CD4-positive, alpha-beta T cell treated with Interleukin-15 for 4 hours (primary cell): ENCODE measurements at regions not wholly inside any gene's neighbourhood (a gene's known extent, or its start where the extent isn't known, plus 50 kb on each side); places are given as distances from the start of the nearest gene placed in this dataset.
"Not testable (repeated sequence)": the region's sequence is repeated elsewhere in the genome, so short reads cannot be mapped to it uniquely, and the experiment has no call there.

Source experiments
- DNase-seq: peaks from one replicate; pipeline ENCODE4 v3.0.0-alpha.2; 2020; ENCODE audit warnings: low spot score

GRCh38 chr6:26267083-26267589 lies 97.9 kb upstream of the BTN3A2 start:
- no peak for DNase-seq

- peak; percentile 29 for DNase-seq
Observed at GRCh38 chr6:26268659-26269402, 96.2 kb upstream of the BTN3A2 start.

GRCh38 chr6:26269531-26270485 lies 95.2 kb upstream of the BTN3A2 start:
- no peak for DNase-seq

DNA sequence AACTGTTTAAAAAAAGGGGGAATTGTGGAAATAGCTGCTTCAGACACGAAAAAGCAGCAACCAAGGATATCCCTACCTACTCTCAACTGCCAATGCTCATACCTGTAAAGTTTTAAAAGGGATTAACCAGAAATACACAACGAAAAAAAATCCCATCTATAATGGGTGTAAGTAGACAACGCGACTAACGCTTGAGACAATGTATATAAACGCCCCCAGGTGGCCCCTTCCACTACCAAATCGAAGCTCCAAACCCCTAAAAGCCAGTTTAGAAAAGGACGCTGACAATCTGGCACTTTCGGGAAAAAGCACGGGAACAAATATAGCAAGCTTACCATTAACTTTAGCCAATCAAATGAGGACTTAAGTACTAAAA lies 94.5 kb upstream of the BTN3A2 start:
- DNase-seq = no peak

- peak; percentile 92 for DNase-seq
Observed at GRCh38 chr6:26270903-26271667, 93.9 kb upstream of the BTN3A2 start.

- DNase-seq = no peak
Observed at GRCh38 chr6:26271668-26272024, 93.4 kb upstream of the BTN3A2 start.

DNA sequence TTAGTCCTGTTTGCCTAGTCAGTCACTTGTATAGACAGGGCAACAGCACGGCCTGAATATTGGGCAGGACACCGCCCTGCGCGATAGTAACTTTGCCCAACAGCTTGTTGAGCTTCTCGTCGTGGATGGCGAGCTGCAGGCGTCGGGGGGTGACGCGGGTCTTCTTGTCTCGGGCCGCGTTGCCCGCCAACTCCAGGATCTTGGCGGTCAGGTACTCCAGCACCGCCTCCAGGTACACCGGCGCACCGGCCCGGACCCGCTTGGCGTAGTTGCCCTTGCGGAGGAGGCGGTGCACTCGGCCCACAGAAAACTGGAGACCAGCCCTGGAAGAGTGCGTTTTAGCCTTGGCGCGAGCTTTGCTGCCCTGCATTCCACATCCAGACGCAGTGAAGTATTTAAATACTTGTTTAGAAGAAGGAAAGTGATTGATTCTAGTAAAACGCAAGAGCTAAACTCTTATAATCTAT lies 92.8 kb upstream of the BTN3A2 start:
- DNase-seq = peak; percentile 28

GRCh38 chr6:26273673-26274588 lies 91.1 kb upstream of the BTN3A2 start:
- DNase-seq = peak; percentile 64

DNA sequence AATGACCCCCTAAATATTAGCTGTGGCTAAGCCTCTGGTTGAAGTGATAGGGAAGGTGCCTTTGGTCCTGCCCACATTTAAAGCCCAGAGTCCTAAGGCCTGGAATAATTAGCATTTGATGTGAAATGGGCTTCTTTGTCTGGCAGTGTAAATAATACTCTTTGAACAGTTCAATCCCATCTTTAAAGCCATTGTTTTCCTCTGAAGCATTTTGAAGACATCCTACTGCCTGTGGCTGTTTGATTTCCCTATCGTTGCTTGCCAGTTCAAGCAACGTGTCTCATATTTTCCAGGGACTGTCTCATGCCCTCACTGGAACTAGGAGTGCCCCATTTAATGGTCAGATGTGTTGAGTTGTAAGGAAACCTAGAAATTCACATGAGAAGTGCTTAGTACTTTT lies 89.3 kb upstream of the BTN3A2 start:
- DNase-seq = no peak

DNA sequence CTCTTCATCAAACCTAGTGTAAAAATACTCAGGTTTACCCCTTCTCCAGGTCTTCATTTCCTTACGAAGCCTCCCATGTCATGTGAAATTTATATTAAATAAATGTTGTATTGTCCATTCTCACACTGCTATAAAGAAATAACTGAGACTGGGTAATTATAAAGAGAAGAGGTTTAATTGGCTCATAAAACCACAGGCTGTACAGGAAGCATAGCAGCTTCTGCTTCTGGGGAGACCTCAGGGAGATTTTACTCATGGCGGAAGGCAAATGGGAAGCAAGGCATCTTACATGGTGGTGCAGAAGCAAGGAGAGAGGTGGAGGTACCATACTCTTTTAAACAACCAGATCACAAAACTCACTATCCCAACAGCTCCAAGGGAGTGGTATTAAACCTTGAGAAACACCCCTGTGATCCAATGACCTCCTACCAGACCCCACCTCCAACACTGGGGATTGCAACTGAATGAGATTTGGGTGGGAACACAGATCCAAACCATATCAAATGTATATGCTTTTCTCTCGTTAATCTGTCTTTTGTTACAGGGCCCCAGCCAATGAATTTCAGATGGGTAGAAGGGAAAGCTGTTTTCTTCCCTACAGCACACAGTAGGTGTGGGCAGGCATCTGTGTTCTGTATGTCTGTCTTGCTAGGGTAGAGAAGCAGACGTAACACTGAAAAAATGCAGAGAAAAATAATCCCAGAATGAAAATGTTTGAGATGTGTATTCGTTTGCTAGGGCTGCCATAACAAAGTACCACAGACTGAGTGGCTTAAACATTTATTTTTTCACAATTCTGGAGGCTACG lies 88.0 kb upstream of the BTN3A2 start:
- no peak for DNase-seq

- DNase-seq = no peak
Observed at GRCh38 chr6:26278536-26278935, 86.5 kb upstream of the BTN3A2 start.

DNA sequence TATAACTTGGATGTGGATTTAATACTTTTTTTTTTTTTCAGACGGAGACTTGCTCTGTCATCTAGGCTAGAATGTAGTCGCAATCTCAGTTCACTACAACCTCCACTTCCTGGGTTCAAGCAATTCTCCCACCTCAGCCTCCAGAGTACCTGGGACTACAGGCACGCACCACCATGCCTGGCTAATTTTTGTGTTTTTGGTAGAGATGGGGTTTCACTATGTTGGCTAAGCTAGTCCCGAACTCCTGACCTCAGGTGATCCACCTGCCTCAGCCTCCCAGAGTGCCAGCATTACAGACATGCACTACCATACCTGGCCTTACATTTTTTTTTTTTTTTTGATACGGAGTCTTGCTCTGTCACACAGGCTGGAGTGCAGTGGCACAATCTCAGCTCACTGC lies 85.6 kb upstream of the BTN3A2 start:
- not testable (repeated sequence) for DNase-seq

DNA sequence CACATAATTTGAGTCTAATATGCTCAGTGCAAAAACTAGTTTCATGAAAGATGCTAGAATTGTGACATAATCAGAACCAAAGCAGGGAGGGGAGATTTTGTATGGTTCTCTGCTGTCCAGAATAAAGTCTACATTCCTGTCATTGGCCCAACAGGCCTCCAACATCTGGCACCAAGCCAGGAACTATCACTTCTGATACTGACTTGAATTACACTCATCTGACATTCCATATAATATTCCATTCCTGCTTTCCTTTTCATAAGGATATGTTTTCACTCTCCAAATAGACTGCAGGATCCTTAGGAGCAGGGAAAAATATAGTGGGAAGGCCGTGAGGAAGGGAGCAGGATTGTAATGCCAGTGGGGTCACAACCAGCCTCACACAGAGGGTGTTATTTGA lies 84.6 kb upstream of the BTN3A2 start:
- DNase-seq = no peak

DNA sequence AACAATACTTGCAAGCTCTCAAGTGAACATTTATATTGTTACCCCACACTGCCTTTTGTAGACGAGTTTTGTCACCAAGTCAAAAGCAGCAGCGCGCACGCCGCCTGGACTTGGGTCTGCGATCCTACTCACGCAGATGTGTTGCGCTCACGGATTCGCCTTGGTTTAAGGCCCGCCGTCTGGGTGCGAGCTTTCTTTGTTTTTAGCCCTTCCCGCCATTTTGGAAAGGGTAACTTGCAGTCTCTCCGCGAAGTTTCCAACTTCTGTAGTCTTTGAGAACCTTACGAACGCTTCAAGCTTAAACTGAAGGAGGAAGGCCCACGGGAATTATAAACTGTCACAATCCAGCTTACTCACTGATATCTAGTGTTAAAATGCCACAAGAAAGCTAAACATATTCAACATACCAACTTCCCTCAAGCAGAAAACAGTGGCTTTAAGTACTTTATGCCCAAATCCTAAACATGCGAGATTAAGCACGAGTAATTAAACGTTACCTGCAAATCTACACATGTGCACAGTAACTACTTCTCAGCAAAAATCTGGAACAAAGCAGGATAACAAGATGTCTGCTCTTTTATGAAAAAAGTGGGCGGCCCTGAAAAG lies 80.4 kb upstream of the BTN3A2 start:
- peak; percentile 58 for DNase-seq

DNA sequence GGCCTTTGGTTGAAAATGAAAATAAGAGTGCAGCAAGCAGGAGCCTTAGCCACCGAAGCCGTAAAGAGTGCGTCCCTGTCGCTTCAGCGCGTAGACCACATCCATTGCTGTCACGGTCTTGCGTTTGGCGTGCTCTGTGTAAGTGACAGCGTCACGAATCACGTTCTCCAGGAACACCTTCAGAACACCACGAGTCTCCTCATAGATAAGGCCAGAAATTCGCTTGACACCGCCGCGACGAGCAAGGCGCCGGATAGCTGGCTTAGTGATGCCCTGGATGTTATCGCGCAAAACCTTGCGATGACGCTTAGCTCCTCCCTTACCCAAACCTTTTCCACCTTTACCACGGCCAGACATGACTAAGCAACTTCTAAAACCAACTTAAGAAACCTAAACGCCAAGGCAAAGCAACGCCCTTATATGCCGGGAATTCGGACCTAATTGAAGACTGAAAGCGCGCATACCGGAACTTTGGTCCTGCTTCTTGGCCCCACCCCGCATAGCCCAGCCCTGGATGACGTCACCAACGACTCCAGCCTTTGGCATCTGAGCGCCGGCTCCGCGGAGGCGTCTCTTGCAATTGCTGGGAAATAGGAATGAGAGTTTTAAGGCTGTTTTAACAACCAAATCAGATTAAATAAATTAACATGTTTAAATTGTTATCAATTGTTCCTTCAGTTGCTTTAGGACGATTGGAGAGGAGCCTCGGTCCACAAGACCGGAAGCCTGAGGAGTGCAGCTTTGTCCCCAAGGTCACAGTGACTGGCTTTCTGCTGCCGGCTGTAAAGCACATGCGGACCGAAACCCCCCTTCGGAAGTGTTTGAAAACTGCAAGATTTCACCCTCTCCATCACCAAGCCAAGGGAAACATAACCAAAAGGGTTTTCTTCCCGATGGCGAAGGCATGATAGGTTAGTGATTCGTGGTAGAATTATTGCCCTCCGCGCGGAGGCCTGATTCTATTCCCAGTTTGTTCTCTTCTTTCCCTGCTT lies 79.6 kb upstream of the BTN3A2 start:
- DNase-seq = peak; percentile 98

- DNase-seq = peak; percentile 83
Observed at GRCh38 chr6:26286168-26286877, 78.7 kb upstream of the BTN3A2 start.

DNA sequence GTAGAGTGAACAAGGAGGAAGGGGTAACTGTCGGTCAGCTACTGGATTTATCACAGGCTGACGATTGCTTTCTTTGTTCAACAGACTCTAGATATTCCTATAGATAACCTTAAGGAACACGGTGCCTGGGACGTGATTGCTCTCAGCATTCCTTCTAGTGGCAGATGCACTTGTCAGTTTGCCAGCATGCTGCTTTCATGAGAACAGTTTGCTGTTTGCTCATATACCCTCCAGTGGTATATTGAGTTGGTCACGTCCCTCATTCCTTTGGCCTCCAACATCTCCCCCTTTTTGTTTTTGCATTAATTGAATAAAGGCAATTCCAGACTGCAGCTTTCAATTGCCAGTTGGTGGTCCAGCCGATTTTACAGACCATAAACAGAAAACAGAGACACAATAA lies 76.8 kb upstream of the BTN3A2 start:
- DNase-seq = no peak

- no peak for DNase-seq
Observed at GRCh38 chr6:26290941-26291340, 74.1 kb upstream of the BTN3A2 start.
